GM21619 (cell line): ENCODE measurements at regions not wholly inside any gene's neighbourhood (a gene's known extent, or its start where the extent isn't known, plus 50 kb on each side); places are given as distances from the start of the nearest gene placed in this dataset.

ENCODE experiments used
- ATAC-seq: cut with Tn5 transposase; IDR thresholded peaks from one replicate; pipeline ENCODE4 v1.9.1; 2021; ENCODE audit not compliant: unreplicated experiment

DNA sequence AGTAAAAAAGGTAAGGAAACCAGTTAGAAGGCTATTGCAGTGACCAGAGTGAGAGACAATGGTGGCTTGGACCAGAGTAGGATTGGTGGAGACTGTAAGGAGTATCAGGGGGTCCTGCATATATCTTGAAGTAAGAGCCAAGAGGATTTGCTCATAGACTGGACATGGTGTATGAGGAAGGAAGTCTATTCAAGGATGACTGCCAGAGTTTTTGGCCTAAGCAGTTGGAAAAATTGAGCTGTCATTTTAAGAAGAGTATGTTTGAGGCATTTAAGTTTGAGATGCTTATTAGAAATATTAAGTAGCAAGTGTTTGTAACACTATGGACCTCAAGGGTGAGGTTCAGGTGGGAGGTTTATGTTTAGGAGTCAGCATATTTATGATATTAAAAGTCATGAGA is 596.6 kb downstream of the METTL15 start:
- no peak for ATAC-seq

DNA sequence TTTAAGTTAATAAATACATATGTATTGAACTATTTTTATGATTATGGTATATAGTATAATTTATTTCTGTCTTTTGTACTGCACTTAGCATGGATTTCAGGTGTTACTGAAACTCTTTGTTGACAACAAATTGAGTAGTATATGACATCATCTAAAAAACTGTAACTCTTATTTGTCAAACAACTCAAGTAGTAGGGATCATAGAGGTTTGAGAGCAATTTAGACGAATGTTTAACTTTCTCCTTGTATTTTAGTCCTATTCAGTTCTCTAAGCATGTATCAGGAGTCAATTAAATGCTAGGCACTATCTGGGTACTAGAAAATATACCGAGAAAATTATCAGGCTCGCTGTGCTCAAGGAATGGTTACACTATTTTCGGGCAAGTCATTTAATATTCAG is 595.2 kb downstream of the METTL15 start:
- ATAC-seq: no peak

DNA sequence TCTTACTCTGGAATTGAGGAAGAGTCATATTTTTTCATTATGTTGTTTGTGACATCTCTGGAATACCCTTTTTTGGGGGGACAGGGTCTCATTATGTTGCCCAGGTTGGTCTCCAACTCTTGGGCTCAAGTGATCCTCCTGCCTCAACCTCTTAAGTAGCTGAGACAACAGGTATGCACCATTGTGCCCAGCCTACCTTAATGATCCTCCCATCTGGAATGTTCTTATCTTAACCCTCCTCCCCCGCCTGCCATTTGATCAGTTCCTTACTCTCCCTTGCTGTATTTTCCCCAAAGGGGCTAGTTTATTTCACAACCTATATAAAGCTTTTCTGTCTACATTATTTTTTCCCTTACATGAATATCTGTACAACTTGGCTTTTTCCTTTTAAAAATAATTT is 594.7 kb downstream of the METTL15 start:
- no peak for ATAC-seq

GRCh38 chr11:28702450-28702790 is 594.2 kb downstream of the METTL15 start:
- ATAC-seq: no peak

- no peak for ATAC-seq
These were observed 593.7 kb downstream of the METTL15 start for GRCh38 chr11:28701760-28702449.

DNA sequence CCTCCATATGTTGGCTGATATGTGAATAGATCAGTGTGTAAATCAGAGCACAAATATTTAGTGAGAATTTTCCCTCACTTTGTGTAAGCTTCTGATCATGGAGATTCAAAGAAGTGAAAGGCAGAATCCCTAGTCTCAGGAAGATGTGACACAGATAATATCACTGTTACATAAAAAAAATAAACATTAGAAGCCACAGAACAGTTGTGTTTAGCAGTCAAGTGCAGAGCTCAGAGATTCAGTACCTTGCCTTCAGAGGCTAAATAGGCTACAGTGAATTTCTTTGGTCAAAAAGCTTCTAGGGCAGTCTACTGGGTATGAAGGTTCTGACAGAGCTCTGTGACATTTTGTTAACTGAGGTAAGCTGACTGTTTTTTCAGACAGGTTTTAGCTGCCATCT is 591.5 kb downstream of the METTL15 start:
- no peak for ATAC-seq

DNA sequence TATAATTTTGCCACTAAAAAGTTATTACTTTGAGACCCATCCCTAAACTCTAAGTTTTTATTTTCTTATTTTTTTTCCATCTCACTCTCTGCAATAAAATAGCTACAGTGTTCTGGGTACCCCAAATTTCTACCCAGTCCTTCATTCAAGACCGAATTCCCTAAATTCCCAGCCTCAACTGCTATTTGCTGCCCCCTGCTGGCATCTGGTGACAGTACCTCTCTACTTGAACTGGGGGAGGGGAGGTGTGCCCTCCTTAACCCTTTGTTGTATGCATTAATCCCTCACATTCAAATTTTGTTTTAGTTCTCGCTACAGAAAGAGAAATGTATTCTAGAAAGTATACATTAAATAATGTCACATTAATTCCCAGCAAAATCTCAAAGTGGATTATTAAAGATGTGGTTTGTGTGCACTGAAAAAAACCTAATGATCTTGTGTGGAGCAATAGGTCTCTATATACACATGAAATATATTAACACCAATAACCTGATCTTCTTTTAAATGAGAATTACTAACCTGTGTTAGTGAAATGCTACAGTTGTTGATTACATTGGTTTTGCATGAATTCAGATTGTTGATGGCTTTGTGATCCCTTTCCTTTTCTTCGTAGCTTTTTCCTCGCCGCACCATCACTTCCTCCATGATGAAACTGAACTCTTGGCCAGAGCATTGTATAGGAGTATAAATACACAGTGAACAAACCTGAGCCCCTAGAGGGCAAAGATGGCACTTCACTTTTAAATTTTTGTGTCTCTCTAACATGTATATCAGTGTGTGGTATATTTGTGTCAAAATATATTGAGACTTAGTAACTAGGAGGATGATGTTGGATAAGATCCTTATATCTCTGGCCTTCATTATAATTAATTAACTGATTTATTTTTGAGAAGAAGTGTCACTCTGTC is 590.0 kb downstream of the METTL15 start:
- no peak for ATAC-seq

- ATAC-seq: no peak
These were observed 588.4 kb downstream of the METTL15 start for GRCh38 chr11:28696591-28696990.

- no peak for ATAC-seq
These were observed 582.6 kb downstream of the METTL15 start for GRCh38 chr11:28690746-28691145.

GRCh38 chr11:28684011-28684586 is 575.9 kb downstream of the METTL15 start:
- ATAC-seq: no peak

DNA sequence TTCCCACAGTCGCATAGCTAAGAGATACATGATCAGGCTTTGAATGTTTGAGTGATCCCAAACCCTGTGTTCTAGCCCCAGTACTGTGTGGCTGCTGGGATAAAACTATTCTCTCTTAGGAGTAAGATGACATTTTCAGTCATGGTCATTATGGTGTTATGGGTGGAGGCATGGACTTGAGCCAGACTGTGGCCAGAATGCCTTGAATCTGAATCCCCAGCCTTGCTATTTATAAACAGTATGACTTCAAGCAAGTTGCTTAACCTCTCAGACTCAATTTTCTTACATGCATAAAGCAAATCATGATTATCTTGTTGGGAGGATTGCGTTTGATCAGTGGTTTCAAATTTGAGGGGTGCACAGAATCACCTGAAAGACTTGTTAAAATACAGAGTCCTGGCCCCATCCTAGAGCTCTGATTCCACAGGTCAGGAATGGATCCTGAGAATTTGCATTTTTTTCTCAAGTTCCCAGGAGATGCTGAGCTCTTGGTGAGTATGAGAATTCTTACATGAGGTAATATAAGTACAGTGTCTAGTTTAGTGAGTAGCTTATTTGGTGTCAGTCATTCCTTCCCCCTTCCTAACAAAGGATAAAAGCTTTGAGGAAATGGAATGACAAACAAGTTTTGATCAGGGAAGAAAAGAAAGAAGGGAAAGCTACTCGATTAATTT is 571.7 kb downstream of the METTL15 start:
- no peak for ATAC-seq

DNA sequence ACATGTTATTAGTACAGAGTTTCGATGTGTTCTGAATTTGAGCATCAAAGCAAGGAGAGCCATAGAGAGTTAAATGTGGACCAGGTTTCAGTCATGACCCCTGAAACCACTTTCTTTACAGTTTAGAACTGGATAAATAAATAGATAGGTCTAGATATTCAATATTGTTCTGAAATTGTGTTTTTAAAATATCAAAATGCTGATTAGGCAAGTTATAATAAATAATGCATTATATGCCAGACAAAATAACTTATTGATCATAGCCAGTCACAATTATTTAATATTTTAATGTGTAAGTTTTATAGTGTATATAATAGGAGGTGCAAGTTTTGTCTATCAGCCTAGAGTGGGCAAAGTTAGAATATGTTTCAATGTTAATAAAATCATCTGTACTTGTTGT is 569.5 kb downstream of the METTL15 start:
- ATAC-seq: no peak

DNA sequence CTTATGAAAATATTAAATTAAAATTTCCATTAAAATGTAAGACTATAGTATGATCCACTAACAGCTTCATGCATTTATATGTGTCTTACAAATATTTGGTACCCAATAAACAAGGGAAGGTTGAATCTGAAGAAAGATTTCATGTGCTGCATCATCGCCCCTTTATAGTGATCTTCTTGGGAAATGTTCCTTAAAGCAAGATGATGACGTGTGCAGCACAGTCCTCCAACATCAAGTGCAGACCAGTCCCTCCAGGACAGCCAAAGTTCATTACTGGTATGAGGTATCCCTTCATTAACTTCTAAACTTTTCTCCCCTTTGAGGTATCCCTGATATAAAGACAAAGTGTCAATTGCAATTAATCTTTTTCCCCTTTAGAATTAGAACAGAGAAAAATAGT is 567.0 kb downstream of the METTL15 start:
- ATAC-seq: no peak

GRCh38 chr11:28674433-28675103 is 566.4 kb downstream of the METTL15 start:
- ATAC-seq: no peak

GRCh38 chr11:28673691-28674432 is 565.7 kb downstream of the METTL15 start:
- ATAC-seq: no peak

- ATAC-seq: no peak
These were observed 563.1 kb downstream of the METTL15 start for GRCh38 chr11:28671274-28671673.

- no peak for ATAC-seq
These were observed 558.4 kb downstream of the METTL15 start for GRCh38 chr11:28666632-28667031.

- ATAC-seq: no peak
These were observed 551.6 kb downstream of the METTL15 start for GRCh38 chr11:28659716-28660348.

DNA sequence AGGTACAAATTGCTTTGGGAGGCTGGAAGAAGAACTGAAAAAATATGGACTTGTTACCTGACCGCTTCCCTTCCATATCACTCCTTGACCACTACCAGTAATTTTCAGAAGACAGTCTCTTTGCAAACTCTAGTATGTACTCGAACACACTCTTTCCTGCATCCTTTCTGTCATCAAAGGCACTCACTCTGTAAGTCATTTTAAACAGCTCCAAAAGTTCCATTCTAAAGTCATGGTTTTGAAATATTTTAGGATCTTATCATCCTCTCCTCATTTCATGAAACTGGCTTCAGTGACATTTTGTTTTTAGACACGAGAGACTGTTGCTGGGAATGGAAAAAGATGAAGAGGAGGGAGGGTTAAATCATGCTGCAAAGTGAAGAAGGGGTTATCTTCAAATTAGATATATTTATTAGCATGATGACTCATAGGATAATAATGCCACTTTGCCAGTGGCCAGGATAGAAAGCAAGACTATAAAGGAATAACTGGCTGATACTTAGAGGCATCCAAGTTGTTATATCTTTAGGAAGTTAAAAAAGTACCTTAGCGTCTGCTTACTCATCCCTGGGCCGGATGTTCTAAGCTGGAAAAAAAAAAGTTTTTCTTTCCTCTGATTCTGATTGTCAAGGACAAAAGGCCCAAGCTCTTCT is 549.3 kb downstream of the METTL15 start:
- no peak for ATAC-seq
